Activated T-cell treated with anti-CD3 and anti-CD28 coated beads, Interleukin-2, amount 50 U/mL, for 72 hours (primary cell): ENCODE measurements at regions not wholly inside any gene's neighbourhood (a gene's known extent, or its start where the extent isn't known, plus 50 kb on each side); places are given as distances from the start of the nearest gene placed in this dataset.
A peak's percentile ranks its signal among the peaks of the same experiment; 100 is the strongest.

Experiments
- ATAC-seq, 2 donors: fragments of 150-1000 bp; cut with Tn5 transposase; replicated peaks in 1 of 2; 2 replicates each; pipeline ENCODE4 v1.10.0; 2021; ENCODE audit warnings: moderate library complexity in 2 of 2, mild to moderate bottlenecking in 1 of 2
- DNase-seq, 2 donors: peaks; one replicate each; pipeline ENCODE4 v3.0.0; 2021 to 2022; ENCODE audit warnings: mixed read lengths in 1 of 2
- H3K27ac Mint-ChIP-seq: one replicate; pipeline ENCODE4 v1.8.0; 2022; ENCODE audit warnings: mild to moderate bottlenecking, moderate library complexity, mixed read lengths
- H3K27me3 Mint-ChIP-seq: one replicate; pipeline ENCODE4 v1.8.0; 2022; ENCODE audit warnings: low read depth, mixed read lengths
- H3K36me3 Mint-ChIP-seq, 2 donors: one replicate each; pipeline ENCODE4 v1.8.0; 2022; ENCODE audit warnings: mixed read lengths in 2 of 2, mild to moderate bottlenecking in 1 of 2; ENCODE audit not compliant: insufficient read depth in 2 of 2
- H3K4me1 Mint-ChIP-seq: one replicate; pipeline ENCODE4 v1.8.0; 2022; ENCODE audit warnings: low read depth, mixed read lengths
- H3K4me3 Mint-ChIP-seq, 2 donors: one replicate each; pipeline ENCODE4 v1.8.0; 2022; ENCODE audit warnings: mild to moderate bottlenecking in 2 of 2, mixed read lengths in 2 of 2, moderate library complexity in 2 of 2
- H3K9me3 Mint-ChIP-seq, 2 donors: one replicate each; pipeline ENCODE4 v1.8.0; 2022; ENCODE audit warnings: mixed read lengths in 2 of 2

GRCh38 chr12:31880340-31880739 is 78.9 kb upstream of the RESF1 start:
- H3K4me1 Mint-ChIP-seq, result peaks cover 8% of the 10 kb centered on the region
- no peak overlapping the region for H3K27ac Mint-ChIP-seq

GRCh38 chr12:31877884-31878283 is 81.3 kb upstream of the RESF1 start:
- Mint-ChIP-seq H3K27ac (no peak overlapping the region), H3K4me3 (no peak overlapping the region), H3K27me3 (no peaks in the 10 kb centered on the region), H3K4me1 (peaks cover 21% of the 10 kb centered on the region), H3K36me3 (peaks cover 9 to 16% of the 10 kb centered on the region in 2 donors), H3K9me3 (peaks cover 1 to 9% of the 10 kb centered on the region in 2 donors)
- no peak for DNase-seq
- ATAC-seq, result no peak

More at GRCh38 chr12:31880340-31880739, 78.9 kb upstream of the RESF1 start:
- Mint-ChIP-seq H3K36me3 (peaks cover 10 to 19% of the 10 kb centered on the region in 2 donors), H3K9me3 (peaks cover 0 to 13% of the 10 kb centered on the region in 2 donors), H3K4me3 (no peak overlapping the region), H3K27me3 (no peaks in the 10 kb centered on the region)
- no peak for DNase-seq
- ATAC-seq, result no peak

- DNase-seq (no peak), ATAC-seq (no peak)
- Mint-ChIP-seq H3K27me3 (no peaks in the 10 kb centered on the region), H3K36me3 (peaks cover 13 to 21% of the 10 kb centered on the region in 2 donors), H3K9me3 (peaks cover 6% of the 10 kb centered on the region in 2 donors), H3K4me3 (no peak overlapping the region), H3K27ac (peak overlapping the region; percentile 75), H3K4me1 (peaks cover 21% of the 10 kb centered on the region)
Measured at GRCh38 chr12:31876568-31877424, 82.4 kb upstream of the RESF1 start.

- peak in 1 of 2 donors; percentile 16 for ATAC-seq
- Mint-ChIP-seq H3K4me3 (peak overlapping the region; percentile 70 to 79), H3K27me3 (no peaks in the 10 kb centered on the region), H3K9me3 (peaks cover 6% of the 10 kb centered on the region in 2 donors), H3K4me1 (peaks cover 21% of the 10 kb centered on the region), H3K36me3 (peaks cover 13 to 23% of the 10 kb centered on the region in 2 donors), H3K27ac (no peak overlapping the region)
- DNase-seq, result no peak
Measured at GRCh38 chr12:31875609-31875964, 83.6 kb upstream of the RESF1 start.

- Mint-ChIP-seq H3K4me3 (peak overlapping the region; percentile 70 to 79), H3K9me3 (peaks cover 6% of the 10 kb centered on the region in 2 donors), H3K4me1 (peaks cover 21% of the 10 kb centered on the region), H3K27ac (peak overlapping the region; percentile 99), H3K36me3 (peaks cover 12 to 23% of the 10 kb centered on the region in 2 donors), H3K27me3 (no peaks in the 10 kb centered on the region)
- ATAC-seq, result peak; percentile 94 to 98
- DNase-seq, result peak; percentile 69 to 72
Measured at GRCh38 chr12:31874961-31875608, 84.1 kb upstream of the RESF1 start.

- no peak overlapping the region for H3K4me3 Mint-ChIP-seq
- ATAC-seq (no peak), DNase-seq (no peak)
- H3K27me3 Mint-ChIP-seq, result no peaks in the 10 kb centered on the region
- H3K27ac Mint-ChIP-seq, result peak overlapping the region; percentile 71
- peaks cover 21% of the 10 kb centered on the region for H3K4me1 Mint-ChIP-seq
- peaks cover 3 to 6% of the 10 kb centered on the region in 2 donors for H3K9me3 Mint-ChIP-seq
- H3K36me3 Mint-ChIP-seq, result peaks cover 7 to 19% of the 10 kb centered on the region in 2 donors
Measured at GRCh38 chr12:31872831-31873604, 86.2 kb upstream of the RESF1 start.

- Mint-ChIP-seq H3K4me3 (no peak overlapping the region), H3K4me1 (peaks cover 19% of the 10 kb centered on the region), H3K27me3 (no peaks in the 10 kb centered on the region), H3K36me3 (peaks cover 4 to 15% of the 10 kb centered on the region in 2 donors), H3K27ac (no peak overlapping the region), H3K9me3 (peaks cover 3 to 5% of the 10 kb centered on the region in 2 donors)
- no peak for DNase-seq
- no peak for ATAC-seq
Measured at GRCh38 chr12:31869972-31870371, 89.2 kb upstream of the RESF1 start.

GRCh38 chr12:31868965-31869364 is 90.2 kb upstream of the RESF1 start:
- peaks cover 3 to 4% of the 10 kb centered on the region in 2 donors for H3K9me3 Mint-ChIP-seq
- no peaks in the 10 kb centered on the region for H3K27me3 Mint-ChIP-seq
- H3K4me1 Mint-ChIP-seq, result peaks cover 10% of the 10 kb centered on the region
- ATAC-seq (no peak), DNase-seq (no peak)
- peak overlapping the region; percentile 50 for H3K27ac Mint-ChIP-seq
- H3K36me3 Mint-ChIP-seq, result peaks cover 4 to 10% of the 10 kb centered on the region in 2 donors
- H3K4me3 Mint-ChIP-seq, result no peak overlapping the region

- Mint-ChIP-seq H3K9me3 (no peaks in the 10 kb centered on the region), H3K27ac (no peak overlapping the region)
Measured at GRCh38 chr12:31867292-31867691, 91.9 kb upstream of the RESF1 start.

GRCh38 chr12:31866523-31866922 is 92.7 kb upstream of the RESF1 start:
- no peak overlapping the region for H3K27ac Mint-ChIP-seq
- no peaks in the 10 kb centered on the region for H3K9me3 Mint-ChIP-seq
- no peak for DNase-seq
- H3K36me3 Mint-ChIP-seq, result peaks cover 0 to 4% of the 10 kb centered on the region in 2 donors
- no peak overlapping the region for H3K4me3 Mint-ChIP-seq
- H3K27me3 Mint-ChIP-seq, result no peaks in the 10 kb centered on the region
- ATAC-seq, result no peak
- peaks cover 10% of the 10 kb centered on the region for H3K4me1 Mint-ChIP-seq

More at GRCh38 chr12:31867292-31867691, 91.9 kb upstream of the RESF1 start:
- peaks cover 10% of the 10 kb centered on the region for H3K4me1 Mint-ChIP-seq
- DNase-seq, result no peak
- ATAC-seq, result no peak
- no peak overlapping the region for H3K4me3 Mint-ChIP-seq
- H3K36me3 Mint-ChIP-seq, result peaks cover under 1 to 3% of the 10 kb centered on the region in 2 donors
- no peaks in the 10 kb centered on the region for H3K27me3 Mint-ChIP-seq

- H3K4me3 Mint-ChIP-seq, result no peak overlapping the region
- no peak overlapping the region for H3K27ac Mint-ChIP-seq
- H3K4me1 Mint-ChIP-seq, result peaks cover 12% of the 10 kb centered on the region
- no peaks in the 10 kb centered on the region for H3K9me3 Mint-ChIP-seq
- H3K27me3 Mint-ChIP-seq, result no peaks in the 10 kb centered on the region
- ATAC-seq, result no peak
- DNase-seq, result no peak
- peaks cover under 1 to 2% of the 10 kb centered on the region in 2 donors for H3K36me3 Mint-ChIP-seq
Measured at GRCh38 chr12:31865023-31865422, 94.2 kb upstream of the RESF1 start.

GRCh38 chr12:31861360-31861759 is 97.9 kb upstream of the RESF1 start:
- H3K27ac Mint-ChIP-seq, result peak overlapping the region; percentile 87
- no peak for ATAC-seq

GRCh38 chr12:31860401-31860800 is 98.8 kb upstream of the RESF1 start:
- DNase-seq (no peak), ATAC-seq (no peak)
- Mint-ChIP-seq H3K4me3 (no peak overlapping the region), H3K27ac (no peak overlapping the region), H3K4me1 (peaks cover 11% of the 10 kb centered on the region), H3K9me3 (no peaks in the 10 kb centered on the region), H3K36me3 (peaks cover 2% of the 10 kb centered on the region in 2 donors), H3K27me3 (no peaks in the 10 kb centered on the region)

More at GRCh38 chr12:31861360-31861759, 97.9 kb upstream of the RESF1 start:
- Mint-ChIP-seq H3K4me1 (peaks cover 11% of the 10 kb centered on the region), H3K4me3 (no peak overlapping the region), H3K36me3 (peaks cover 2% of the 10 kb centered on the region in 2 donors), H3K27me3 (no peaks in the 10 kb centered on the region), H3K9me3 (no peaks in the 10 kb centered on the region)
- no peak for DNase-seq
